Epithelial cell of proximal tubule (primary cell): ENCODE measurements at regions not wholly inside any gene's neighbourhood (a gene's known extent, or its start where the extent isn't known, plus 50 kb on each side); places are given as distances from the start of the nearest gene placed in this dataset.

ENCODE experiments used
- DNase-seq: peaks from one replicate; pipeline ENCODE4 v3.0.0-alpha.2; 2011; ENCODE audit warnings: low read depth
- H3K4me3 ChIP-seq: 2 replicates; pipeline ENCODE4 v1.5.1; 2011; ENCODE audit warnings: low read depth, mild to moderate bottlenecking, low read length
- TF ChIP-seq, protein P1 (sequence below): conservative IDR thresholded peaks from 2 replicates; pipeline ENCODE4 v1.5.1; 2012; ENCODE audit warnings: low read depth, mild to moderate bottlenecking, low read length

DNA sequence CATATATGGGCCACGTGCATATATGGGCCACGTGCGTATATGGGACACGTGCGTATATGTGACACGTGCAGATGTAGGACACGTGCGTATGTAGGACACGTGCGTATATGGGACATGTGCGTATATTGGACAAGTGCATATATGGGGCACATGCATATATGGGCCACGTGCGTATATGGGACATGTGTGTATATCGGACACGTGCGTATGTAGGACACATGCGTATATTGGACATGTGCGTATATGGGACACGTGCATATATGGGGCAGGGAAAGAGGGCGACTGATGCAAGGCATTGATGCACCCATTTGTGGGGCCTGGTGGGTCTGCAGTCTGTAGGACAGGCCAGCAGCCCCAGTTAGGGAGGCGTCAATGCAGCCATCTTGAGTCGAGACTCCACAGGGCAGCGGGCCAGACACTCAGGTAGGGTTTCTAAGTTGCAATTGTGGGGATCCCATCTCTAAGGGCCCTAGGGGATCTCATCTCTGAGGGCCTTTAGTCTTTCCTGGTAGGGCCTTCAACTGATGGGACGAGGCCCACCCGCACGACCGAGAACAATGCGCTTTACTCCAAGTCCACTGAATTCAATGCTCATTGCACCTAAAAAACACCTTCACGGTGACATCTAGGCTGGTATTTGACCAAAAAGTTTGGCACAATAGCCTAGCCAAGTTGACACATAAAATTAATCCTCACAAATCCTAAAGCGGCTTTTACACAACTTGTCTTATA lies 92.3 kb upstream of the ZNF516 start:
- no peak overlapping the region for H3K4me3 ChIP-seq
- DNase-seq = no peak
- TF ChIP-seq, protein P1, sequence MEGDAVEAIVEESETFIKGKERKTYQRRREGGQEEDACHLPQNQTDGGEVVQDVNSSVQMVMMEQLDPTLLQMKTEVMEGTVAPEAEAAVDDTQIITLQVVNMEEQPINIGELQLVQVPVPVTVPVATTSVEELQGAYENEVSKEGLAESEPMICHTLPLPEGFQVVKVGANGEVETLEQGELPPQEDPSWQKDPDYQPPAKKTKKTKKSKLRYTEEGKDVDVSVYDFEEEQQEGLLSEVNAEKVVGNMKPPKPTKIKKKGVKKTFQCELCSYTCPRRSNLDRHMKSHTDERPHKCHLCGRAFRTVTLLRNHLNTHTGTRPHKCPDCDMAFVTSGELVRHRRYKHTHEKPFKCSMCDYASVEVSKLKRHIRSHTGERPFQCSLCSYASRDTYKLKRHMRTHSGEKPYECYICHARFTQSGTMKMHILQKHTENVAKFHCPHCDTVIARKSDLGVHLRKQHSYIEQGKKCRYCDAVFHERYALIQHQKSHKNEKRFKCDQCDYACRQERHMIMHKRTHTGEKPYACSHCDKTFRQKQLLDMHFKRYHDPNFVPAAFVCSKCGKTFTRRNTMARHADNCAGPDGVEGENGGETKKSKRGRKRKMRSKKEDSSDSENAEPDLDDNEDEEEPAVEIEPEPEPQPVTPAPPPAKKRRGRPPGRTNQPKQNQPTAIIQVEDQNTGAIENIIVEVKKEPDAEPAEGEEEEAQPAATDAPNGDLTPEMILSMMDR = no peak

- DNase-seq = no peak
- H3K4me3 ChIP-seq = no peak overlapping the region
- TF ChIP-seq, protein P1 = no peak
These were observed 89.6 kb upstream of the ZNF516 start for GRCh38 chr18:76584414-76585310.

DNA sequence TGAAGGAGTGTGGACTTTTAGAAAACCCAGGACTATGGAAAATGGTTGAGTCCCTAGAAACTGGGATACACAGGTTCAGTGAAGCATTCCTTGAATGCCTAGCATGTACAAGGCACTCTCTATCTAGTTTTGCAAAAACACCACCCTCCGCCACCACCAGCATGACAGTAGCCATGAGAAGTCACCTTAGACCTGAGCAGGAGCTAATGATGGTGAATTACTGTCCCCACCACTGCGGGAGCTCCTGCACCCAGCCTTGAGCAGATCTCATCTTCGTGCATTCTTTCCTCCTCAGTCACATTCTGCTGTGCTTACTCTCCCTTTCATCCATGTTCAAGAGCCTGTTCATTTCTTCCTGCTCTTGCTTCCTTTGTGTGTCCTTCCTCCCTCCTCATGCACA lies 86.2 kb upstream of the ZNF516 start:
- DNase-seq = no peak
- TF ChIP-seq, protein P1 = no peak
- no peak overlapping the region for H3K4me3 ChIP-seq

DNA sequence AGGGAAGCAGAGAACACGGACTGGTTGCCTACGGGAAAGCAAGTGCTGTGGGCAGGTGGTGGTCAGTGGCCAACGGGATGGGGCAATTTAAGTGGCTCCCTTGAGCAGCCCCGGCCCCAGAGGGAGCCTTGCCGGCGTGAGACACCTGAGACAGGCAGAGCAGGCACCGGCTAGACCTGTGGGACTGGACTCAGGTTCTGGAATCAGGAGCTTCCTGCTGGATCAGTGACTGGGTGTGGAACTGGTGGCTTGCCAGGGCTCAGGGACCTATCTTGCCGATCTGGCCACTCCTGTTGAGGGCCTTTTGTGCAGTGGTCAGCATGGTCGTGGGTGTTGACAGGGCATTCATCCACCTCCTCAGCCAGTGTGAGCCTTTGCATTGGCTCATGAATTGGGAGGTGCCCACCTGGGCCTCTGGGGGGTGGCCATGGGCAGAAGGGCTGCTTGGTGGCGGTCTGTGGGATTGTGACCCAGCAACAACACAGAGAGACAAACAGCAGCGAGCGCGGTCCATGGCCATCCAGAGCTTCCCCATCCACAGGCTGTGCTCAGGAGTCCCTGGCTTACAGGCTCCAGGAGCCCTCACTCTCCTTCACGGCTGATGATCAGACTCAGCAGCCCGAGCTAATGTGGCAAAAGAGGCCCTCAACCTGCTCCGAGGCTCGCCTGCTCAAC lies 85.4 kb upstream of the ZNF516 start:
- DNase-seq = no peak
- TF ChIP-seq, protein P1 = no peak
- no peak overlapping the region for H3K4me3 ChIP-seq

DNA sequence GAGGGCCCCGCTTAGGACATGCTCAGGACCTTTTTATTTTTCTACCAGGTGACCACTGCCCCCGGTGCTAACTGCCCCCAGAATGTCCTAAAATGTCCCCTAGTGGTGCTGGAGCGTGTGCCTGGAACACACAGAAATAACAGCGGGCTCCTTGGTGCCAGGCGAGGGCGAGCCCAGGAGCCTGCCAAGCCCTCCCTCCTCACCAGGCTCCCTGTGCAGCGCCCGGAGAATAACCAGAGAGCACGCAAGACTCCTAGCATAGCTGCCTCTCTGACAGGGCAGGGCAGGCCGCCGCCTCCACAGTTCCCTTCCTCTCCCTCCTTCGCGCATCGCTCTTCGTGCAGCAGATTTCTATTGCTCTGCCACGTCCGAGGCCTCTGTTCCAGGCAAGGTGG lies 84.3 kb upstream of the ZNF516 start:
- no peak overlapping the region for H3K4me3 ChIP-seq
- DNase-seq = no peak
- TF ChIP-seq, protein P1 = no peak

DNA sequence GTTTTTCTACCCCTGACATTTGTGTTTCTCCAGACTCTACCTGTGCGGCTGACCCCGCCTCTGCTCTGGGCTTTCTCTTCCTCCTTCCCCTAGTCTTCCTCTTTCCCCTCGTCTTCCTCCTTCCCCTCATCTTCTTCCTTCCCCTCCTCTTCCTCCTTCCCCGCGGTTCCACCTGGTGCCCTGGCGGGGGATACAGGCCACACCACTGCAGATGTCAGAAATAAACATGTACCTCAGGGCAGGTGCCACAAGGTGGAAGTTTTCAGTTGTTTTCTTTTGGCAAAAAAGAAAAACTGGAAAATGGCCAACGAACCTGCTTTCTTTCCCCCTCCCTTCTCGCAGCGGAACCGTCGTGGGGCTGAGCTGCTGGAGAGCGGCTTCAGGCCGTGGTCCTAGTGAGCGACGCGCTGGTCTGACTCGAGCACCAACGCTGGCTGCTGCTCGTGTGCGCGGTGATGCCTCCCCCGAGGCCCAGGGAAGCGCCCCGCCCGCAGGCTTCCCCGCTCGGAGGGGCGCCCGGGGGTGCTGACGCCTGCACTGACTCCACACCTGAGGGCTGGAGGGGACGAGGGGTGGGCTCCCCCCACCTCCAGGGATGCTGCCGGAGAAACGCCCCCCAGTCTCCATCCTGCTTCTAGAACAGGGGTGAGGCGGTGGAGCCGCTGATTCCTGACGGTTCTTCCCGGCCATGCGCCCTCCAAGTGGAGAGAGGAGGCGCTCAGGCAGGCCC lies 83.7 kb upstream of the ZNF516 start:
- TF ChIP-seq, protein P1 = no peak
- no peak for DNase-seq

More for the DNA sequence above, 83.7 kb upstream of the ZNF516 start:
- H3K4me3 ChIP-seq = no peak overlapping the region
